IMR-90 (cell line): ENCODE measurements at regions not wholly inside any gene's neighbourhood (a gene's known extent, or its start where the extent isn't known, plus 50 kb on each side); places are given as distances from the start of the nearest gene placed in this dataset.

Experiments
- ATAC-seq: fragments of 200-7000 bp; cut with Tn5 transposase; 2 replicates; pipeline ENCODE4 v1.9.1; 2020; ENCODE audit warnings: low read depth, mild to moderate bottlenecking, moderate library complexity
- BruUV-seq: library from RNA; stranded (reverse); fragments of 400-500 nt; replicated peaks from 2 replicates; lab custom pipeline; 2021; lab: Mats Ljungman, UMichigan
- CTCF ChIA-PET: fragments of 300-600 bp; formaldehyde crosslinking; extraction: SDS; loops from one replicate; lab custom pipeline; 2021; ENCODE audit warnings: antibody characterized with exemption; lab: Yijun Ruan, JAX
- POLR2A ChIA-PET: fragments of 300-600 bp; sonication (Branson Sonifier 250); formaldehyde crosslinking; loops from one replicate; lab custom pipeline; 2022; ENCODE audit warnings: antibody characterized with exemption; ENCODE audit not compliant: unreplicated experiment; lab: Charles Lee
- DNase-seq: peaks from one replicate; pipeline ENCODE4 v3.0.0; 2013
- H2AFZ ChIP-seq: replicated peaks from 2 replicates; pipeline ENCODE3; 2013; ENCODE audit warnings: low read length, mild to moderate bottlenecking; ENCODE audit not compliant: poor library complexity
- H2AK5ac ChIP-seq: 2 replicates; pipeline ENCODE4 v1.6.1; 2013; ENCODE audit warnings: low read depth, low read length, inconsistent platforms
- H2AK9ac ChIP-seq: replicated peaks from 2 replicates; pipeline ENCODE3; 2013; ENCODE audit warnings: mild to moderate bottlenecking, low read depth, low read length, moderate library complexity; ENCODE audit not compliant: poor library complexity
- H2BK120ac ChIP-seq: 2 replicates; pipeline ENCODE4 v1.6.1; 2013; ENCODE audit warnings: low read depth, low read length, inconsistent platforms
- H2BK15ac ChIP-seq: 3 replicates; pipeline ENCODE4 v1.6.1; 2013; ENCODE audit warnings: low read depth, low read length, inconsistent platforms
- H2BK20ac ChIP-seq: 2 replicates; pipeline ENCODE4 v1.6.1; 2013; ENCODE audit warnings: low read depth, mild to moderate bottlenecking, inconsistent platforms, low read length, moderate library complexity
- H2BK5ac ChIP-seq: 2 replicates; pipeline ENCODE4 v1.6.1; 2013; ENCODE audit warnings: mild to moderate bottlenecking, low read depth, low read length, inconsistent platforms; ENCODE audit not compliant: poor library complexity, severe bottlenecking
- H3K14ac ChIP-seq: replicated peaks from 2 replicates; pipeline ENCODE4 v1.6.1; 2013; ENCODE audit warnings: low read depth, low read length, inconsistent platforms
- H3K18ac ChIP-seq: 2 replicates; pipeline ENCODE4 v1.6.1; 2013; ENCODE audit warnings: low read depth, low read length, control low read depth
- H3K23ac ChIP-seq: 2 replicates; pipeline ENCODE4 v1.6.1; 2013; ENCODE audit warnings: low read depth, low read length, inconsistent platforms
- H3K27ac ChIP-seq: 2 replicates; pipeline ENCODE4 v1.5.1; 2013; ENCODE audit warnings: mild to moderate bottlenecking, control low read depth, low read length; ENCODE audit not compliant: insufficient read depth
- H3K27me3 ChIP-seq: 2 replicates; pipeline ENCODE4 v1.6.1; 2013; ENCODE audit warnings: low read length; ENCODE audit not compliant: control insufficient read depth, insufficient read depth
- H3K36me3 ChIP-seq: 2 replicates; pipeline ENCODE4 v1.6.1; 2013; ENCODE audit warnings: low read length, mixed read lengths; ENCODE audit not compliant: control insufficient read depth, insufficient read depth
- H3K4ac ChIP-seq: 2 replicates; pipeline ENCODE4 v1.6.1; 2013; ENCODE audit warnings: low read depth, low read length, inconsistent platforms
- H3K4me1 ChIP-seq: 2 replicates; pipeline ENCODE4 v1.6.1; 2013; ENCODE audit warnings: low read length, mixed read lengths; ENCODE audit not compliant: control insufficient read depth, insufficient read depth
- H3K4me2 ChIP-seq: 2 replicates; pipeline ENCODE4 v1.6.1; 2013; ENCODE audit warnings: low read depth, mild to moderate bottlenecking, control low read depth, low read length, moderate library complexity
- H3K4me3 ChIP-seq: 2 replicates; pipeline ENCODE4 v1.5.1; 2013; ENCODE audit warnings: low read depth, mild to moderate bottlenecking, control low read depth, low read length, moderate library complexity; ENCODE audit not compliant: insufficient read depth
- H3K56ac ChIP-seq: 2 replicates; pipeline ENCODE4 v1.6.1; 2013; ENCODE audit warnings: low read length, inconsistent platforms; ENCODE audit not compliant: insufficient read depth; ENCODE audit errors: extremely low read depth
- H3K79me1 ChIP-seq, 2 experiments: 2 replicates each; pipeline ENCODE4 v1.6.1; 2013; ENCODE audit warnings: low read length in 2 of 2, inconsistent platforms in 1 of 2, low read depth in 1 of 2
- H3K9ac ChIP-seq: 2 replicates; pipeline ENCODE4 v1.6.1; 2013; ENCODE audit warnings: low read depth, low read length, control low read depth
- H3K9me1 ChIP-seq: 2 replicates; pipeline ENCODE4 v1.6.1; 2013; ENCODE audit warnings: low read length, inconsistent platforms; ENCODE audit not compliant: insufficient read depth
- H3K9me3 ChIP-seq: 2 replicates; pipeline ENCODE4 v1.6.1; 2013; ENCODE audit warnings: low read length; ENCODE audit not compliant: control insufficient read depth, insufficient read depth
- H4K20me1 ChIP-seq: 2 replicates; pipeline ENCODE4 v1.6.1; 2013; ENCODE audit warnings: low read length, inconsistent platforms; ENCODE audit not compliant: insufficient read depth
- H4K5ac ChIP-seq: 2 replicates; pipeline ENCODE4 v1.6.1; 2013; ENCODE audit warnings: mild to moderate bottlenecking, low read depth, low read length, control low read depth
- H4K8ac ChIP-seq, 2 experiments: 2 replicates each; pipeline ENCODE4 v1.6.1; 2013; ENCODE audit warnings: low read depth in 2 of 2, low read length in 2 of 2, control low read depth in 1 of 2, inconsistent platforms in 1 of 2
- H4K91ac ChIP-seq: 2 replicates; pipeline ENCODE4 v1.6.1; 2013; ENCODE audit warnings: low read depth, low read length, inconsistent platforms; ENCODE audit not compliant: insufficient read depth
- BHLHE40 ChIP-seq: fragments of 150-350 bp; IDR thresholded peaks from 2 replicates; pipeline ENCODE4 v1.6.1; 2016; ENCODE audit warnings: mild to moderate bottlenecking, low read depth, low read length
- CEBPB ChIP-seq: IDR thresholded peaks from 2 replicates; pipeline ENCODE4 v1.6.1; 2012; ENCODE audit warnings: low read depth, low read length, improper control_type of control experiment
- CHD1 ChIP-seq: IDR thresholded peaks from 2 replicates; pipeline ENCODE4 v1.6.1; 2012; ENCODE audit warnings: low read depth, low read length, improper control_type of control experiment
- FOS ChIP-seq: fragments of 150-350 bp; IDR thresholded peaks from 2 replicates; pipeline ENCODE4 v1.6.1; 2016; ENCODE audit warnings: low read depth, low read length
- MAFK ChIP-seq: IDR thresholded peaks from 2 replicates; pipeline ENCODE4 v1.6.1; 2012; ENCODE audit warnings: low read depth, low read length, improper control_type of control experiment
- MAZ ChIP-seq: IDR thresholded peaks from 2 replicates; pipeline ENCODE4 v1.6.1; 2012; ENCODE audit warnings: low read depth, mild to moderate bottlenecking, low read length, improper control_type of control experiment, moderate library complexity, borderline replicate concordance
- MXI1 ChIP-seq: IDR thresholded peaks from 2 replicates; pipeline ENCODE4 v1.6.1; 2012; ENCODE audit warnings: low read depth, mild to moderate bottlenecking, low read length, moderate library complexity, borderline replicate concordance
- NFE2L2 ChIP-seq: fragments of 150-350 bp; IDR thresholded peaks from 2 replicates; pipeline ENCODE4 v1.6.1; 2016; ENCODE audit warnings: low read depth, mild to moderate bottlenecking, low read length
- POLR2A ChIP-seq: IDR thresholded peaks from 2 replicates; pipeline ENCODE4 v1.6.1; 2012; ENCODE audit warnings: mild to moderate bottlenecking, low read depth, low read length
- RAD21 ChIP-seq: IDR thresholded peaks from 2 replicates; pipeline ENCODE4 v1.6.1; 2012; ENCODE audit warnings: low read length, improper control_type of control experiment
- RCOR1 ChIP-seq: IDR thresholded peaks from 2 replicates; pipeline ENCODE4 v1.6.1; 2012; ENCODE audit warnings: mild to moderate bottlenecking, low read length, improper control_type of control experiment; ENCODE audit not compliant: insufficient replicate concordance
- RFX5 ChIP-seq: IDR thresholded peaks from 2 replicates; pipeline ENCODE4 v1.8.0; 2012; ENCODE audit warnings: low read depth, mild to moderate bottlenecking, low read length, moderate library complexity
- SMC3 ChIP-seq: fragments of 150-350 bp; IDR thresholded peaks from 2 replicates; pipeline ENCODE4 v1.6.1; 2016; ENCODE audit warnings: low read depth, mild to moderate bottlenecking, antibody characterized with exemption, low read length, moderate library complexity
- dilution Hi-C: fragments of 300-500 bp; cut with HindIII; formaldehyde crosslinking; loops from one replicate; pipeline ENCODE4 v1.14.3; 2018; ENCODE audit warnings: low sequenced_read_pairs; ENCODE audit not compliant: unreplicated experiment
- in situ Hi-C: fragments of 300-500 bp; cut with MboI; formaldehyde crosslinking; loops from 3 replicates; pipeline ENCODE4 v1.14.3; 2019; ENCODE audit warnings: low sequenced_read_pairs, inconsistent platforms, mixed read lengths
- intact Hi-C: fragments of 100-400 bp; cut with micrococcal nuclease; formaldehyde crosslinking; loops from 2 replicates; pipeline ENCODE4 v1.10.0; 2022
- TF ChIP-seq, protein P1 (sequence below): fragments of 150-350 bp; IDR thresholded peaks from 2 replicates; pipeline ENCODE4 v1.6.1; 2017; ENCODE audit warnings: mild to moderate bottlenecking, antibody characterized with exemption, low read length, low read depth
- TF ChIP-seq, protein P2 (sequence below): fragments of 150-350 bp; IDR thresholded peaks from 2 replicates; pipeline ENCODE4 v1.6.1; 2016; ENCODE audit warnings: low read depth, mild to moderate bottlenecking, low read length, moderate library complexity, borderline replicate concordance
- TF ChIP-seq, protein P3 (sequence below): conservative IDR thresholded peaks from 2 replicates; pipeline ENCODE4 v1.5.1; 2012; ENCODE audit warnings: mild to moderate bottlenecking, low read depth, low read length, improper control_type of control experiment

DNA sequence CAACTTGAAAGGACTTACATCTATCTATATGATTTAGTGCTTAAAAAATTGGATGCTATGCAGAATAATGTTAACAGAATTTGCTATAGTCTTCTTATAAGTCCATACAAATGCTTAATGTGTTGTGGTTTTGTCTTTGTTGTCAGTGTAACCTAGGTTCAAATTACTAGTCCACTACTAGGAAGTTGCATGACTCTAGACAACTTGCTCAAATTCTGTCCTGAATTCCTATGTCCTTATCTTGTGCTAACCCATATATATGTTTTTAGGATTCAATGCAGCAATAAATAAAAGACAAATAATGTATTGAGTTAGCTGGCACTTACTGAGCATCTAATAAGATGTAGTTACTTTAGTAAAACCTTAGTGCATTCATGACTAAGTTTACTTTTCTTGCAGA, 276.5 kb upstream of the KCNMB2 start:
- no peak for ATAC-seq
- H4K91ac ChIP-seq: no peak overlapping the region
- H3K56ac ChIP-seq: no peak overlapping the region
- H2BK20ac ChIP-seq: no peak overlapping the region
- H2BK15ac ChIP-seq: no peak overlapping the region
- BruUV-seq: no TSS peak
- no peak overlapping the region for H2AK5ac ChIP-seq
- no peak overlapping the region for H3K18ac ChIP-seq
- 0 out of 2 replicates have a peak, but pooled peaks cover 1% of the 10 kb centered on the region for H3K4me1 ChIP-seq
- H3K9me1 ChIP-seq: no peaks in the 10 kb centered on the region
- no peak overlapping the region for H2AFZ ChIP-seq
- in situ Hi-C loops: no loop called here
- H3K36me3 ChIP-seq: no peaks in the 10 kb centered on the region
- DNase-seq: no peak
- H3K4me3 ChIP-seq: no peak overlapping the region
- H3K9ac ChIP-seq: no peak overlapping the region
- dilution Hi-C loops: no loop called here
- no peak overlapping the region for H4K5ac ChIP-seq
- H3K27ac ChIP-seq: no peak overlapping the region
- H3K14ac ChIP-seq: no peak overlapping the region
- H3K4ac ChIP-seq: no peak overlapping the region
- no peak overlapping the region for H2BK5ac ChIP-seq
- ChIA-PET CTCF (no interaction called here), POLR2A (no interaction called here)
- H3K23ac ChIP-seq: no peak overlapping the region
- TF ChIP-seq, protein P1, sequence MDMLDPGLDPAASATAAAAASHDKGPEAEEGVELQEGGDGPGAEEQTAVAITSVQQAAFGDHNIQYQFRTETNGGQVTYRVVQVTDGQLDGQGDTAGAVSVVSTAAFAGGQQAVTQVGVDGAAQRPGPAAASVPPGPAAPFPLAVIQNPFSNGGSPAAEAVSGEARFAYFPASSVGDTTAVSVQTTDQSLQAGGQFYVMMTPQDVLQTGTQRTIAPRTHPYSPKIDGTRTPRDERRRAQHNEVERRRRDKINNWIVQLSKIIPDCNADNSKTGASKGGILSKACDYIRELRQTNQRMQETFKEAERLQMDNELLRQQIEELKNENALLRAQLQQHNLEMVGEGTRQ: no peak
- TF ChIP-seq MAZ (no peak), RFX5 (no peak), RAD21 (no peak), RCOR1 (no peak), SMC3 (no peak), MXI1 (no peak), NFE2L2 (no peak), BHLHE40 (no peak), MAFK (no peak), FOS (no peak), POLR2A (no peak), CHD1 (no peak), CEBPB (no peak)
- TF ChIP-seq, protein P2, sequence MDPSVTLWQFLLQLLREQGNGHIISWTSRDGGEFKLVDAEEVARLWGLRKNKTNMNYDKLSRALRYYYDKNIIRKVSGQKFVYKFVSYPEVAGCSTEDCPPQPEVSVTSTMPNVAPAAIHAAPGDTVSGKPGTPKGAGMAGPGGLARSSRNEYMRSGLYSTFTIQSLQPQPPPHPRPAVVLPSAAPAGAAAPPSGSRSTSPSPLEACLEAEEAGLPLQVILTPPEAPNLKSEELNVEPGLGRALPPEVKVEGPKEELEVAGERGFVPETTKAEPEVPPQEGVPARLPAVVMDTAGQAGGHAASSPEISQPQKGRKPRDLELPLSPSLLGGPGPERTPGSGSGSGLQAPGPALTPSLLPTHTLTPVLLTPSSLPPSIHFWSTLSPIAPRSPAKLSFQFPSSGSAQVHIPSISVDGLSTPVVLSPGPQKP: no peak
- TF ChIP-seq, protein P3, sequence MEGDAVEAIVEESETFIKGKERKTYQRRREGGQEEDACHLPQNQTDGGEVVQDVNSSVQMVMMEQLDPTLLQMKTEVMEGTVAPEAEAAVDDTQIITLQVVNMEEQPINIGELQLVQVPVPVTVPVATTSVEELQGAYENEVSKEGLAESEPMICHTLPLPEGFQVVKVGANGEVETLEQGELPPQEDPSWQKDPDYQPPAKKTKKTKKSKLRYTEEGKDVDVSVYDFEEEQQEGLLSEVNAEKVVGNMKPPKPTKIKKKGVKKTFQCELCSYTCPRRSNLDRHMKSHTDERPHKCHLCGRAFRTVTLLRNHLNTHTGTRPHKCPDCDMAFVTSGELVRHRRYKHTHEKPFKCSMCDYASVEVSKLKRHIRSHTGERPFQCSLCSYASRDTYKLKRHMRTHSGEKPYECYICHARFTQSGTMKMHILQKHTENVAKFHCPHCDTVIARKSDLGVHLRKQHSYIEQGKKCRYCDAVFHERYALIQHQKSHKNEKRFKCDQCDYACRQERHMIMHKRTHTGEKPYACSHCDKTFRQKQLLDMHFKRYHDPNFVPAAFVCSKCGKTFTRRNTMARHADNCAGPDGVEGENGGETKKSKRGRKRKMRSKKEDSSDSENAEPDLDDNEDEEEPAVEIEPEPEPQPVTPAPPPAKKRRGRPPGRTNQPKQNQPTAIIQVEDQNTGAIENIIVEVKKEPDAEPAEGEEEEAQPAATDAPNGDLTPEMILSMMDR: no peak
- H2BK120ac ChIP-seq: no peak overlapping the region
- H3K4me2 ChIP-seq: no peak overlapping the region
- no peaks in the 10 kb centered on the region for H3K79me1 ChIP-seq
- H2AK9ac ChIP-seq: no peak overlapping the region
- intact Hi-C loops: loop anchor here (2.0 kb wide), 1 partner anchor 13 kb away; no protein-coding TSS in a partner anchor
- no peak overlapping the region for H4K8ac ChIP-seq
- H3K9me3 ChIP-seq: no peaks in the 10 kb centered on the region
- H4K20me1 ChIP-seq: no peaks in the 10 kb centered on the region
- no peaks in the 10 kb centered on the region for H3K27me3 ChIP-seq
